GM12891 (cell line): ENCODE measurements at regions not wholly inside any gene's neighbourhood (a gene's known extent, or its start where the extent isn't known, plus 50 kb on each side); places are given as distances from the start of the nearest gene placed in this dataset.

Source experiments
- POLR2A ChIP-seq: IDR thresholded peaks from 2 replicates; pipeline ENCODE4 v1.6.1; 2011; ENCODE audit warnings: low read depth, low read length, control low read depth
- SPI1 ChIP-seq: IDR thresholded peaks from 2 replicates; pipeline ENCODE4 v1.6.1; 2011; ENCODE audit warnings: low read depth, low read length, control low read depth

DNA sequence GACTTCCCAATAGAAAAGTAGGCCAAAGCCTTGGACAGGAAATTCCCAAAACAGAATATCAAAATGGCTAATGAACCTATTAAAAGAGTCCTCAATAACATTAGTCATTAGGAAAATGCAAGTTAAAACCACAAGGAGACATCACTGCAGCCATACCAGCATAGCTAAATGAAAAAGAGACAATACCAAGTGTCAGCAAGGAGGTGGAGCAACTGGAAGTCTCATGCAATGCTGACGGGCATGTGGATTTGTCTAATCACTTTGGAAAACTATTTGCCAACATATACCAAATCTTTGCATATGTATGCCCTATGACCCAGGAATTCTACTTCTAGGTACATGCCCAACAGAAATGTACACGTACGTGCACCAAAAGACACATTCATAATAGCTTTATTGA lies 60.5 kb upstream of the PLEKHG3 start:
- no peak for TF ChIP-seq SPI1
- TF ChIP-seq POLR2A, result no peak
